ENCODE measurements at regions not wholly inside any gene's neighbourhood (a gene's known extent, or its start where the extent isn't known, plus 50 kb on each side); places are given as distances from the start of the nearest gene placed in this dataset.

DNA sequence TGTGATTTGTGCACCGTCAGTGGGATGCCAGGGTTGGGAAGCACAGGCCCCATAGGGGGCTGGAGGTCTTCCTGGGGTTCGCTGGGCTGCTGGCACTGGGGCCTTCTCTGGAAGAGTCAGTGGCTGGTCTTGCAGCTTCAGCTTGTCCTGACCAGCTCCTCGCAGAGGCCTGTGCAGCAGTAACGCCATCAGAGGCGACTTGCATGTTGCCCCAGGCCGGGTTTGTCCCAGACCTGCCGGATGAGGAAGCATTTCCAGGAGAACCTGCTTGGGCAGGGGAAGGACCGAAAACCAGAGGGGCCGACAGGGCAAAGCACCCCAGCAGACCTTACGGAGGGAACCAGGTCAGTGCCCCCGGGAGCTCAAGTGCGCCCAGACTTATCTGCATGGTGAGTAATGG is 54.7 kb upstream of the IRX2 start:
- CTCF ChIA-PET = no interaction called here
- POLR2A ChIA-PET = no interaction called here
- no peak for DNase-seq (ENCODE audit: extremely low spot score)
- TF ChIP-seq ELF4 (IDR thresholded peaks at IDR 0.05) (no peak), CTBP1 (IDR thresholded peaks at IDR 0.05; ENCODE audit: borderline replicate concordance) (no peak), FOXA1 (IDR thresholded peaks at IDR 0.05) (no peak), PKNOX1 (IDR thresholded peaks at IDR 0.05) (no peak), L3MBTL2 (conservative IDR thresholded peaks at IDR 0.05) (no peak), TARDBP (IDR thresholded peaks at IDR 0.05) (no peak), SP1 (IDR thresholded peaks at IDR 0.05) (no peak), HDGF (IDR thresholded peaks at IDR 0.05; ENCODE audit: borderline replicate concordance) (no peak), ZNF384 (IDR thresholded peaks at IDR 0.05) (no peak)

DNA sequence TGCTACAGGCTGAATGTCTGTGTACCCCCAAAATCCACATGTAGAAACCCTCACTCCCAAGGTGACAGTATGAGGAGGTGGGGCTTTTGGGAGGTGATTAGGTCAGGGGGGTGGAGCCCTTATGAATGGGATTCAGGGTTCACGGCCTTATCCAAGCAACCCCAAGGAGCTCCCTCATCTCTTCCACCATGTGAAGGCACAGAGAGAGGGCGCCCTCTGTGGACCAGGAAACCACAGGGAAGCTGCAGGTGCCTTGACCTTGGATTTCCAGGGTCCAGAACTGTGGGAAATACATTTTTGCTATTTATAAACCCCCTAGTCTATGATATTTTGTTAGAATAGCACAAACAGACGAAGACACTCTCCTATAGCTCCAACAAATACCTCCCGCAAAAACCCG is 53.6 kb upstream of the IRX2 start:
- ChIA-PET POLR2A (no interaction called here), CTCF (no interaction called here)
- DNase-seq (ENCODE audit: extremely low spot score) = no peak
- TF ChIP-seq SUZ12 (IDR thresholded peaks at IDR 0.05) (no peak), FOXM1 (IDR thresholded peaks at IDR 0.05; ENCODE audit: borderline replicate concordance) (no peak), SP1 (IDR thresholded peaks at IDR 0.05) (no peak), FOXA1 (IDR thresholded peaks at IDR 0.05) (no peak), FOXK2 (IDR thresholded peaks at IDR 0.05) (no peak), ARNT (IDR thresholded peaks at IDR 0.05) (no peak), L3MBTL2 (conservative IDR thresholded peaks at IDR 0.05) (no peak), LEF1 (IDR thresholded peaks at IDR 0.05; ENCODE audit: borderline replicate concordance) (no peak), BHLHE40 (IDR thresholded peaks at IDR 0.05; ENCODE audit: borderline replicate concordance) (no peak), PKNOX1 (IDR thresholded peaks at IDR 0.05) (no peak), TARDBP (IDR thresholded peaks at IDR 0.05) (no peak), NFRKB (IDR thresholded peaks at IDR 0.05) (no peak), CTBP1 (IDR thresholded peaks at IDR 0.05; ENCODE audit: borderline replicate concordance) (no peak), HDGF (IDR thresholded peaks at IDR 0.05; ENCODE audit: borderline replicate concordance) (no peak), ZNF384 (IDR thresholded peaks at IDR 0.05) (no peak)

DNA sequence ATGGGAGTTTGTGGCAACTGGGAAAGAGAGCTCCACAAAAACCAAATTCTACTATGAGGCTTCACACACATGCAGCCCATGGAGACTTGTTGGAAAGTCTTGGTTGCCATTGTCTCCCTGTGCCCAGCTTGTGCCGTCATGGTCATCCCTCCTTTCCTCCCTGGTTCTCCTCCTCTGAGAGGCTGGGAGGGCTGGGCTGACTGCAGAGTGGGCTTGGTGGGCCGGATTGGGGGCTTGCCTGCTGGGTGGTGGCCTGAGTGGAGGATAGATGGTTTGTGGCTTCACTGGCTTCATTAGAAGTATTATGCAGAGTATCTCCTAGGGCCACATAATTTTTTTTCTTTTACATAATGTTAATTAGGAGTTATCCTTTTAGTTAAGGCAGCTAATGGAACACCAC is 52.3 kb upstream of the IRX2 start:
- CTCF ChIA-PET = no interaction called here
- DNase-seq (ENCODE audit: extremely low spot score) = no peak
- POLR2A ChIA-PET = no interaction called here
- TF ChIP-seq PKNOX1 (IDR thresholded peaks at IDR 0.05) = no peak
- no peak for TF ChIP-seq L3MBTL2 (conservative IDR thresholded peaks at IDR 0.05)
- TF ChIP-seq FOXA1 (IDR thresholded peaks at IDR 0.05) = no peak
- TF ChIP-seq LEF1 (IDR thresholded peaks at IDR 0.05; ENCODE audit: borderline replicate concordance) = no peak
- no peak for TF ChIP-seq ARNT (IDR thresholded peaks at IDR 0.05)
- TF ChIP-seq CTBP1 (IDR thresholded peaks at IDR 0.05; ENCODE audit: borderline replicate concordance) = no peak
- no peak for TF ChIP-seq BHLHE40 (IDR thresholded peaks at IDR 0.05; ENCODE audit: borderline replicate concordance)
- TF ChIP-seq ELF4 (IDR thresholded peaks at IDR 0.05) = no peak
- no peak for TF ChIP-seq ZNF384 (IDR thresholded peaks at IDR 0.05)
- TF ChIP-seq SUZ12 (IDR thresholded peaks at IDR 0.05) = no peak
- no peak for TF ChIP-seq FOXK2 (IDR thresholded peaks at IDR 0.05)

DNA sequence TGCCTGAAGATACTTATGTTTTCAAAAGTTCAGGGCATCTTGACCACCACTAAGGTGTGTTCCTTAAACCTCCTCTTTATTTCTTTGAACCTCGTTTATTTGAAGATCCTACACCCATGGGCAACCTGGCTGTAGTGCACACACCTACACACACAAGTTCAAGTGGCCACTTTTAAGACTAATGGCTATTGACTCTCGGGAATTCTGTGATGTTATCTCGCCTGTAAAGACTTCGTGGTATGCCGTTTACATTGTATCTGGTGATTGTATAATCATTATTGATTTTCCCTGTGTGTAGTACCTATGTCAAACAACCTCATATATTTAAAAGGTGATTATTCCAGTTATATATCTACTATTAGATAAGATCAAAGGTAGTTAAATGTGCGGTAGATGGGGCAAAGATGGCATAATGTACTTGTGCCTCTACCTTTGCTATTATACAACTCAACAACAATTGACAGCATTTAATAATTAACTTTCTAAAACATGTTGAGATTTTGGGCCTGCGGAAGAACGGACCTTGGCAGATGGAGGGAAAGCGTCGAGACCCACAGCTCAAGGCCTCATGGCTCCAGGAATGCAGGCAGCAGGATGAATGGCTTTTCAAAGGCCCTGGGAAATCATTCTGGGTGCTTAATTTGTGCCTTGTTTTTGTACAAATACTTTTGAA is 51.4 kb upstream of the IRX2 start:
- CTCF ChIA-PET = no interaction called here
- TF ChIP-seq FOXM1 (IDR thresholded peaks at IDR 0.05; ENCODE audit: borderline replicate concordance) (no peak), SP1 (IDR thresholded peaks at IDR 0.05) (no peak), NFRKB (IDR thresholded peaks at IDR 0.05) (no peak), SUZ12 (IDR thresholded peaks at IDR 0.05) (no peak), TARDBP (IDR thresholded peaks at IDR 0.05) (no peak), FOXA1 (IDR thresholded peaks at IDR 0.05) (no peak), FOXK2 (IDR thresholded peaks at IDR 0.05) (no peak), ARNT (IDR thresholded peaks at IDR 0.05) (no peak), CTBP1 (IDR thresholded peaks at IDR 0.05; ENCODE audit: borderline replicate concordance) (no peak), PKNOX1 (IDR thresholded peaks at IDR 0.05) (no peak), L3MBTL2 (conservative IDR thresholded peaks at IDR 0.05) (no peak), BHLHE40 (IDR thresholded peaks at IDR 0.05; ENCODE audit: borderline replicate concordance) (no peak), LEF1 (IDR thresholded peaks at IDR 0.05; ENCODE audit: borderline replicate concordance) (no peak)
- DNase-seq (ENCODE audit: extremely low spot score) = no peak
- POLR2A ChIA-PET = no interaction called here

DNA sequence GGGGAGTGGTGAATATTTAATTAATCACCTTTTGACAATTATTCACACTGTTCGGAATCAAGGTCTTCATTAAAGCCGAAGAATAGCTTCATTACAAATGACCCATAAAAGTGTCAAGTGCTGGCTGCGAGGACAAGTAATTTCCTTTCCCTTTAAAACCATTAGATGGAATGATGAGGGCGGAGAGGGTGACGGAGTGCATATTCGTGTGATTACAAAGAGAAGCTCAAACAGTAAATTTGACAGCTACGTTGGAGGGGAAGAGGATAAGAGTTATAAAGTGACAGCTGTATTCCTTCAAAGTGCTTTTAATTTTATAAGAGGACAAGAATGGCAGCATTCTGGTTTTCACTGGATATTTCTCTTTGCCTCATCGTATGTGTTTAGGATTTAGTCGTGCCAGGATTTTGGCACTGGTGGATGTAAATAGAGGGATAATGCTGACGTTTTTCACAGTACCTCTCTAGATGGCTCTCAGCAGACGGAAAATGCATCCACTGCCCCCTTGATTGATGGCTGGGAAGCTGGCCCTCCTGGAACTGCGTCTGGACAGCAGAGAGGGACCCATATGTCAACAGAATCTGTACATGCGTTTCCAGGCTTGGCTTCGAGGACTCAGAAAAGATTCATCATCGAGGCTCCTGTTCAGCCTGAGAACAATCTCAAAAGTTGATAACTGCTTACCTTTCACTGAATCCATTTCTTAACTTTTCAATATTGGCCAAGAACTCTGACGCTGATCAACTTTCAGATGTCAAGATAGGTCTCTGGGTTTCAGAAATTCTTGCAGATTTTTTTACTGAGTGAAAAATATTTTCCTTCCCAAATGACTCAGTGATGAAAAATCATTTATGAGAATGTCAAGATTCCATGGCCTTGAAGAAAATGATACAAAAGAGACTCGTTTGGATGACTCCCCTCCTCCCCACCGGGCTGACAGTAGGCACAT is 50.4 kb upstream of the IRX2 start:
- TF ChIP-seq FOXM1 (IDR thresholded peaks at IDR 0.05; ENCODE audit: borderline replicate concordance) = no peak
- TF ChIP-seq ARNT (IDR thresholded peaks at IDR 0.05) = no peak
- TF ChIP-seq ZNF384 (IDR thresholded peaks at IDR 0.05) = no peak
- no peak for TF ChIP-seq CTBP1 (IDR thresholded peaks at IDR 0.05; ENCODE audit: borderline replicate concordance)
- no peak for TF ChIP-seq ELF4 (IDR thresholded peaks at IDR 0.05)
- TF ChIP-seq PKNOX1 (IDR thresholded peaks at IDR 0.05) = no peak
- TF ChIP-seq FOXA1 (IDR thresholded peaks at IDR 0.05) = no peak
- no peak for TF ChIP-seq NFRKB (IDR thresholded peaks at IDR 0.05)
- no peak for TF ChIP-seq SUZ12 (IDR thresholded peaks at IDR 0.05)
- TF ChIP-seq L3MBTL2 (conservative IDR thresholded peaks at IDR 0.05) = no peak
- TF ChIP-seq FOXK2 (IDR thresholded peaks at IDR 0.05) = no peak
- no peak for TF ChIP-seq HDGF (IDR thresholded peaks at IDR 0.05; ENCODE audit: borderline replicate concordance)
- TF ChIP-seq BHLHE40 (IDR thresholded peaks at IDR 0.05; ENCODE audit: borderline replicate concordance) = no peak
- no peak for DNase-seq (ENCODE audit: extremely low spot score)
- CTCF ChIA-PET = no interaction called here
- POLR2A ChIA-PET = no interaction called here

All from HEK293T (cell line).